H9 (cell line): ENCODE measurements at regions not wholly inside any gene's neighbourhood (a gene's known extent, or its start where the extent isn't known, plus 50 kb on each side); places are given as distances from the start of the nearest gene placed in this dataset.

Experiments used
- DNase-seq: peaks from one replicate; pipeline ENCODE4 v3.0.0-alpha.2; 2017
- H2AFZ ChIP-seq: one replicate; pipeline ENCODE4 v1.6.1; 2013; ENCODE audit warnings: mild to moderate bottlenecking, low read length, control low read depth, moderate library complexity
- H2AK5ac ChIP-seq: 2 replicates; pipeline ENCODE4 v1.6.1; 2013; ENCODE audit warnings: low read length, control low read depth, mixed read lengths; ENCODE audit not compliant: insufficient read length
- H2BK120ac ChIP-seq: one replicate; pipeline ENCODE4 v1.6.1; 2013; ENCODE audit warnings: low read depth, mild to moderate bottlenecking, low read length, control low read depth, inconsistent platforms; ENCODE audit not compliant: poor library complexity, severe bottlenecking
- H2BK12ac ChIP-seq: 2 replicates; pipeline ENCODE4 v1.6.1; 2013; ENCODE audit warnings: low read length, control low read depth, mixed read lengths, low read depth; ENCODE audit not compliant: insufficient read length
- H2BK15ac ChIP-seq: 2 replicates; pipeline ENCODE4 v1.6.1; 2013; ENCODE audit warnings: low read depth, low read length, control low read depth
- H2BK20ac ChIP-seq: one replicate; pipeline ENCODE4 v1.6.1; 2013; ENCODE audit warnings: low read depth, mild to moderate bottlenecking, low read length, control low read depth, inconsistent platforms; ENCODE audit not compliant: poor library complexity, severe bottlenecking
- H2BK5ac ChIP-seq: 2 replicates; pipeline ENCODE4 v1.6.1; 2013; ENCODE audit warnings: low read length, control low read depth, mixed read lengths; ENCODE audit not compliant: insufficient read length
- H3K14ac ChIP-seq: 2 replicates; pipeline ENCODE4 v1.6.1; 2013; ENCODE audit warnings: low read length, control low read depth; ENCODE audit not compliant: insufficient read depth
- H3K18ac ChIP-seq: 2 replicates; pipeline ENCODE4 v1.6.1; 2013; ENCODE audit warnings: low read depth, mild to moderate bottlenecking, mixed read lengths, low read length, control low read depth; ENCODE audit not compliant: insufficient read length
- H3K23ac ChIP-seq: 2 replicates; pipeline ENCODE4 v1.6.1; 2013; ENCODE audit warnings: low read length, control low read depth, mixed read lengths, low read depth; ENCODE audit not compliant: insufficient read length
- H3K23me2 ChIP-seq: 2 replicates; pipeline ENCODE4 v1.6.1; 2013; ENCODE audit warnings: low read depth, mild to moderate bottlenecking, mixed read lengths, low read length, control low read depth; ENCODE audit not compliant: insufficient read length, poor library complexity, severe bottlenecking
- H3K27ac ChIP-seq: 2 replicates; pipeline ENCODE4 v1.5.1; 2013; ENCODE audit warnings: low read length, control low read depth, mixed read lengths, low read depth; ENCODE audit not compliant: insufficient read length
- H3K27me3 ChIP-seq: 2 replicates; pipeline ENCODE4 v1.6.1; 2013; ENCODE audit warnings: low read length, control low read depth, inconsistent platforms; ENCODE audit not compliant: insufficient read depth
- H3K4ac ChIP-seq: 2 replicates; pipeline ENCODE4 v1.6.1; 2013; ENCODE audit warnings: low read depth, mild to moderate bottlenecking, control low read depth, inconsistent platforms, low read length, moderate library complexity
- H3K4me1 ChIP-seq: 2 replicates; pipeline ENCODE4 v1.6.1; 2013; ENCODE audit warnings: low read length, control low read depth, inconsistent platforms; ENCODE audit not compliant: insufficient read depth
- H3K4me2 ChIP-seq: 2 replicates; pipeline ENCODE4 v1.6.1; 2013; ENCODE audit warnings: low read length, control low read depth, mixed read lengths; ENCODE audit not compliant: insufficient read length, insufficient read depth
- H3K56ac ChIP-seq: 2 replicates; pipeline ENCODE4 v1.6.1; 2013; ENCODE audit warnings: low read depth, mild to moderate bottlenecking, mixed read lengths, low read length, control low read depth; ENCODE audit not compliant: insufficient read length
- H3K79me1 ChIP-seq: 2 replicates; pipeline ENCODE4 v1.6.1; 2013; ENCODE audit warnings: low read depth, mild to moderate bottlenecking, moderate library complexity, low read length, control low read depth, inconsistent platforms; ENCODE audit not compliant: insufficient read depth, poor library complexity, severe bottlenecking
- H3K79me2 ChIP-seq: 2 replicates; pipeline ENCODE4 v1.6.1; 2013; ENCODE audit warnings: low read length, control low read depth, inconsistent platforms; ENCODE audit not compliant: insufficient read depth
- H3K9ac ChIP-seq: 2 replicates; pipeline ENCODE4 v1.6.1; 2013; ENCODE audit warnings: low read length, control low read depth, mixed read lengths; ENCODE audit not compliant: insufficient read length; ENCODE audit errors: extremely low read depth
- H3K9me3 ChIP-seq: one replicate; pipeline ENCODE4 v1.6.1; 2013; ENCODE audit warnings: low read depth, low read length, inconsistent platforms; ENCODE audit not compliant: control insufficient read depth
- H3T11ph ChIP-seq: one replicate; pipeline ENCODE4 v1.6.1; 2013; ENCODE audit warnings: mild to moderate bottlenecking, low read length, control low read depth, inconsistent platforms
- H4K20me1 ChIP-seq: one replicate; pipeline ENCODE4 v1.6.1; 2013; ENCODE audit not compliant: control insufficient read depth, insufficient read length, insufficient read depth
- H4K5ac ChIP-seq: 2 replicates; pipeline ENCODE4 v1.6.1; 2013; ENCODE audit warnings: low read depth, mild to moderate bottlenecking, mixed read lengths, low read length, control low read depth; ENCODE audit not compliant: insufficient read length
- H4K8ac ChIP-seq: replicated peaks from 2 replicates; pipeline ENCODE4 v1.6.1; 2013; ENCODE audit warnings: low read length, control low read depth, mixed read lengths, low read depth; ENCODE audit not compliant: insufficient read length
- H4K91ac ChIP-seq: 2 replicates; pipeline ENCODE4 v1.6.1; 2013; ENCODE audit warnings: low read depth, mild to moderate bottlenecking, moderate library complexity, mixed read lengths, low read length, control low read depth; ENCODE audit not compliant: insufficient read length
- H3K27ac Mint-ChIP-seq, 3 experiments: 2 replicates in 2 of 3; 3 replicates in 1 of 3; pipeline ENCODE4 v1.8.0; 2020 to 2021; ENCODE audit warnings: mixed read lengths in 3 of 3, mild to moderate bottlenecking in 1 of 3, moderate library complexity in 1 of 3
- H3K27me3 Mint-ChIP-seq: 2 replicates; pipeline ENCODE4 v1.8.0; 2021; ENCODE audit warnings: low read depth, mild to moderate bottlenecking, moderate library complexity, mixed read lengths
- H3K36me3 Mint-ChIP-seq, 3 experiments: 2 replicates in 2 of 3; 3 replicates in 1 of 3; pipeline ENCODE4 v1.8.0; 2020 to 2021; ENCODE audit warnings: low read depth in 3 of 3, mixed read lengths in 3 of 3; ENCODE audit not compliant: insufficient read depth in 1 of 3
- H3K4me1 Mint-ChIP-seq, 2 experiments: 2 replicates each; pipeline ENCODE4 v1.8.0; 2020; ENCODE audit warnings: mixed read lengths in 2 of 2
- H3K4me3 Mint-ChIP-seq, 2 experiments: 2 replicates in 1 of 2; 3 replicates in 1 of 2; pipeline ENCODE4 v1.8.0; 2020 to 2021; ENCODE audit warnings: mild to moderate bottlenecking in 2 of 2, mixed read lengths in 2 of 2, moderate library complexity in 1 of 2
- H3K9me3 Mint-ChIP-seq, 2 experiments: 2 replicates in 1 of 2; 3 replicates in 1 of 2; pipeline ENCODE4 v1.8.0; 2020; ENCODE audit warnings: mild to moderate bottlenecking in 2 of 2, mixed read lengths in 2 of 2, moderate library complexity in 1 of 2
- WGBS: extraction: QIAGEN DNeasy Blood & Tissue Kit; methylation state at CpG from one replicate; pipeline ENCODE4 v1.1.7; 2013; ENCODE audit warnings: missing lambda C conversion rate, low lambda C conversion rate, mixed read lengths; ENCODE audit not compliant: insufficient read length; ENCODE audit errors: extremely low coverage; 5-methylcytosine and 5-hydroxymethylcytosine counted together
- TF ChIP-seq, protein P1 (sequence below): fragments of 200-600 bp; sonication (generic); conservative IDR thresholded peaks from 3 replicates; pipeline ENCODE4 v1.8.0; 2021; ENCODE audit warnings: antibody characterized with exemption, mild to moderate bottlenecking

- H3K23ac ChIP-seq: no peak overlapping the region
- no peak overlapping the region; the same call in 1 of the 2 replicates for H3K14ac ChIP-seq
- no peak overlapping the region for H3K27ac ChIP-seq
- H4K5ac ChIP-seq: no peak overlapping the region
- Mint-ChIP-seq H3K27ac (no peak overlapping the region), H3K9me3 (peaks cover 4 to 6% of the 10 kb centered on the region in 2 experiments; a peak in 4 of 5 replicates), H3K27me3 (no peaks in the 10 kb centered on the region; the same call in 1 of the 2 replicates), H3K4me1 (no peaks in the 10 kb centered on the region), H3K36me3 (peaks cover 0 to 4% (median 4%) of the 10 kb centered on the region in 3 experiments; a peak in 2 of 7 replicates), H3K4me3 (no peak overlapping the region)
- H3K27me3 ChIP-seq: no peaks in the 10 kb centered on the region
- H2BK12ac ChIP-seq: no peak overlapping the region
- H2AFZ ChIP-seq: no peak overlapping the region
- no peak overlapping the region for H4K91ac ChIP-seq
- H4K8ac ChIP-seq: no peak overlapping the region
- no peaks in the 10 kb centered on the region for H4K20me1 ChIP-seq
- H2BK5ac ChIP-seq: no peak overlapping the region
- H3K4me2 ChIP-seq: no peak overlapping the region
- no peaks in the 10 kb centered on the region for H3K79me1 ChIP-seq
- H3T11ph ChIP-seq: no peak overlapping the region
- no peak overlapping the region for H2BK15ac ChIP-seq
- H2AK5ac ChIP-seq: no peak overlapping the region
- H2BK20ac ChIP-seq: no peak overlapping the region
- H3K9ac ChIP-seq: no peak overlapping the region
- no peak overlapping the region for H3K4ac ChIP-seq
- TF ChIP-seq, protein P1, sequence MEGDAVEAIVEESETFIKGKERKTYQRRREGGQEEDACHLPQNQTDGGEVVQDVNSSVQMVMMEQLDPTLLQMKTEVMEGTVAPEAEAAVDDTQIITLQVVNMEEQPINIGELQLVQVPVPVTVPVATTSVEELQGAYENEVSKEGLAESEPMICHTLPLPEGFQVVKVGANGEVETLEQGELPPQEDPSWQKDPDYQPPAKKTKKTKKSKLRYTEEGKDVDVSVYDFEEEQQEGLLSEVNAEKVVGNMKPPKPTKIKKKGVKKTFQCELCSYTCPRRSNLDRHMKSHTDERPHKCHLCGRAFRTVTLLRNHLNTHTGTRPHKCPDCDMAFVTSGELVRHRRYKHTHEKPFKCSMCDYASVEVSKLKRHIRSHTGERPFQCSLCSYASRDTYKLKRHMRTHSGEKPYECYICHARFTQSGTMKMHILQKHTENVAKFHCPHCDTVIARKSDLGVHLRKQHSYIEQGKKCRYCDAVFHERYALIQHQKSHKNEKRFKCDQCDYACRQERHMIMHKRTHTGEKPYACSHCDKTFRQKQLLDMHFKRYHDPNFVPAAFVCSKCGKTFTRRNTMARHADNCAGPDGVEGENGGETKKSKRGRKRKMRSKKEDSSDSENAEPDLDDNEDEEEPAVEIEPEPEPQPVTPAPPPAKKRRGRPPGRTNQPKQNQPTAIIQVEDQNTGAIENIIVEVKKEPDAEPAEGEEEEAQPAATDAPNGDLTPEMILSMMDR: no peak
- no peaks in the 10 kb centered on the region for H3K4me1 ChIP-seq
- no peak overlapping the region for H3K18ac ChIP-seq
- DNase-seq: peak; percentile 29
- H3K79me2 ChIP-seq: no peaks in the 10 kb centered on the region
- no peaks in the 10 kb centered on the region for H3K23me2 ChIP-seq
- no peak overlapping the region for H3K56ac ChIP-seq
- no peak overlapping the region for H2BK120ac ChIP-seq
- WGBS: no CpG with 5 or more reads among the region's 6 CpGs
- no peaks in the 10 kb centered on the region for H3K9me3 ChIP-seq
These were observed 150.1 kb upstream of the NEIL3 start for GRCh38 chr4:177159600-177159999.
